HFF-Myc (cell line): ENCODE measurements at regions not wholly inside any gene's neighbourhood (a gene's known extent, or its start where the extent isn't known, plus 50 kb on each side); places are given as distances from the start of the nearest gene placed in this dataset.
"Not testable (repeated sequence)": the region's sequence is repeated elsewhere in the genome, so short reads cannot be mapped to it uniquely, and the experiment has no call there.

Source experiments
- DNase-seq: peaks from one replicate; pipeline ENCODE4 v3.0.0-alpha.2; 2011; ENCODE audit warnings: low read depth; ENCODE audit errors: extremely low read depth
- H3K4me3 ChIP-seq: replicated peaks from 2 replicates; pipeline ENCODE4 v1.5.1; 2011; ENCODE audit warnings: low read depth, mild to moderate bottlenecking, control low read depth, low read length
- TF ChIP-seq, protein P1 (sequence below): IDR thresholded peaks from 2 replicates; pipeline ENCODE4 v1.5.1; 2012; ENCODE audit warnings: mild to moderate bottlenecking, low read depth, low read length, control low read depth; ENCODE audit errors: missing control alignments

DNA sequence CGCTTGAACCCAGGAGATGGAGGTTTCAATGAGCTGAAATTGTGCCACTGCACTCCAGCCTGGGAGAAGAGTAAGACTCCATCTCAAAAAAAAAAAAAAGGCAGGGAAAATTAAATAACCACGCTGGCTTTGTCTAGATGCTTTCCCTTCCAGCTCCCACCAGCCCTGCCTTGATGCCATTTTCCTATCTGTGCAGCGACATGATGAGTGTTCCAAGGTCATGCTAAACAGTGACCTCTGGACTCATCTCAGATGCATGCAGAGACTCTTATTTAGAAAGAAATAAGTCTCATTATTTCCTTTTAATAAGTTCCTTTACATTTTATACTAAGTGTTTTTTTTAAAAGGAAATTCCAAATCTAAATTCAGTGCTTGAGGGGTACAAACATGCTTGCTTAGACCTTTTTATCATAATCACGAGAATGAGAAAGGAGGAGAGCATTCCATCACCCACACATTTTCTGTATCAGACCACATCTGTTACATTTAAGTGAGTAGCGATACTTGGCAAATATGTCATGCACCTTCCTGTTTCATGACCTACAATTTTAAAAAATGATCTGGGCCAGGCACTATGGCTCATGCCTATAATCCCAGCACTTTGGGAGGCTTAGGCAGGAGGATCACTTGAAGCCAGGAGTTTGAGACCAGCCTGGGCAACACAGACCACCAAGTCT lies 101.1 kb upstream of the RREB1 start:
- H3K4me3 ChIP-seq, result no peak overlapping the region
- TF ChIP-seq, protein P1, sequence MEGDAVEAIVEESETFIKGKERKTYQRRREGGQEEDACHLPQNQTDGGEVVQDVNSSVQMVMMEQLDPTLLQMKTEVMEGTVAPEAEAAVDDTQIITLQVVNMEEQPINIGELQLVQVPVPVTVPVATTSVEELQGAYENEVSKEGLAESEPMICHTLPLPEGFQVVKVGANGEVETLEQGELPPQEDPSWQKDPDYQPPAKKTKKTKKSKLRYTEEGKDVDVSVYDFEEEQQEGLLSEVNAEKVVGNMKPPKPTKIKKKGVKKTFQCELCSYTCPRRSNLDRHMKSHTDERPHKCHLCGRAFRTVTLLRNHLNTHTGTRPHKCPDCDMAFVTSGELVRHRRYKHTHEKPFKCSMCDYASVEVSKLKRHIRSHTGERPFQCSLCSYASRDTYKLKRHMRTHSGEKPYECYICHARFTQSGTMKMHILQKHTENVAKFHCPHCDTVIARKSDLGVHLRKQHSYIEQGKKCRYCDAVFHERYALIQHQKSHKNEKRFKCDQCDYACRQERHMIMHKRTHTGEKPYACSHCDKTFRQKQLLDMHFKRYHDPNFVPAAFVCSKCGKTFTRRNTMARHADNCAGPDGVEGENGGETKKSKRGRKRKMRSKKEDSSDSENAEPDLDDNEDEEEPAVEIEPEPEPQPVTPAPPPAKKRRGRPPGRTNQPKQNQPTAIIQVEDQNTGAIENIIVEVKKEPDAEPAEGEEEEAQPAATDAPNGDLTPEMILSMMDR, result no peak
- no peak for DNase-seq

DNA sequence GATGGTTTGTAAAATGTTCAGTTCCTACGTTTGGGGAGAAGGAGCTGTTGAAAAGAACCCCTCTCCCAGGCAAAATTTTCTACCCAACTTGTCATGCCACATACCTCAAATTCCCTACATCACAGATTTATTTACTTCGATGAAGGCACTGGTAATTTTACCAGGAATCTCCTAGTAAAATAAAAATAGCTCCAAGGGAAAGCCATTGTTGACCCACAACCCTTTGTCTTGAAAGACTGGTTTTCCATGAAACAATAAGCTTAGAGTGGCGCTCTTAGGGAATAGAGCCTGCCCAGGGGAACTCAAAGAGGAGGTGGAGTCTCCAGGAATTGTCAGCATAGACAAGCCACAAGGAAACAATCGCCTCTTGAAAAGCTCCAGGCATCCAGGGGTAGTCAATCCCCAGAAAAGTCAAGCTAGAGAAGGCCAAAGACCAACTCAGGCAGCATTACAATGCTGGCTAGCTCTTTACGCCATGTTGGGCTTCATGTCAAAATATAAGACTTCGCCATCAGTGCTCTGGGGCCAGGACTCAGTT lies 99.2 kb upstream of the RREB1 start:
- TF ChIP-seq, protein P1, result no peak
- no peak overlapping the region for H3K4me3 ChIP-seq
- no peak for DNase-seq

DNA sequence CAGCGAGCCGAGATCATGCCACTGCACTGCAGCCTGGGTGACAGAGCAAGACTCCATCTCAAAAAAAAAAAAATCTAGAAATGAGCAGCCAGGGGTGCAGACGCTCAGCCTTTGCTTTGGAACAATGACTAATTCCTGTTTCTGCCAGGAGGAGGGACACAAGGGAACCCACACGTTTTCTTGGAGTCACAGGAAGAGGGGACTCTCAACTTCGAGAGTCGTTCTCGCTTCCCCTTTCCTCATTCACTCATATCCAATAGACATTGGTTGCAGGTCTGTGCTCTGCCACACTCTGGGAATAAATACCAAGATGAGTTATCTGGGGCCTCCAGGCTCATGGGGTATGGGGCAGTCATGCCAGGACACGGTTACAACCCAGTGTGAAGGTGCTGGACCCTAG lies 91.5 kb upstream of the RREB1 start:
- TF ChIP-seq, protein P1, result no peak
- H3K4me3 ChIP-seq, result no peak overlapping the region
- no peak for DNase-seq

DNA sequence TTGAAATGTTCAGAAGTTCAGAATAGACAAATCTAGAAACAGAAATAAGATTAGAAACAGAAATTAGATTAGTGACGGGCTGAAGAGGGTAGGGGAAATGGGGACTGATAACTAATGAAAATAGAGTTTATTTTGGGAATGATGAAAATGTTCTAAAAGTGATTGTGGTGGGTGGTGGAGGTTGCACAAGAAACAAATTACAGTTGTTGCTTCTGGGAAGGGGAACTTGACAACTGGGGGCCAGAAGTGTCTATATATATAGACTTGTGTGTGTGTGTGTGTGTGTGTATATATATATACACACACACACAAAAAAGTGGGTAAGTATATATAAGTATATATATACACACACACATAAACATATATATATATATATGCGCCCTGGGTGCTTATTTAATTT lies 86.5 kb upstream of the RREB1 start:
- H3K4me3 ChIP-seq, result no peak overlapping the region
- TF ChIP-seq, protein P1, result no peak
- no peak for DNase-seq

DNA sequence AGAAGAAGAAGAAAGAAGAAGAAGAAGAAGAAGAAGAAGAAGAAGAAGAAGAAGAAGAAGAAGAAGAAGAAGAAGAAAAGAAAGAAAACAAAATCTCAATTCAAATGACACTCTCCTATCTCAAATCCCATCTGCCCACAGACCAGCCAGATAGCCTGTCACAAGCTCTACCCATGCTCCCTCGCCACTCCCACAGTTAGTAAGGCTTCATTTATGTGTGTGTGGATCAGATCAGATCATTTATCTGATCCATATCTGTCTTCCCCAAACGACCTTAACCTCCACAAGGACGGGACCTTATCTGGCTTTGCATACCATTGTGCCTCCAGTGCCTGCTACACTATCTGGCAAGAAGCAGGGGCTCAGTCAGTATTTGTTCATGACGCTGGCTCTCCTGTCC lies 81.9 kb upstream of the RREB1 start:
- DNase-seq, result no peak
- H3K4me3 ChIP-seq, result no peak overlapping the region
- TF ChIP-seq, protein P1, result no peak

DNA sequence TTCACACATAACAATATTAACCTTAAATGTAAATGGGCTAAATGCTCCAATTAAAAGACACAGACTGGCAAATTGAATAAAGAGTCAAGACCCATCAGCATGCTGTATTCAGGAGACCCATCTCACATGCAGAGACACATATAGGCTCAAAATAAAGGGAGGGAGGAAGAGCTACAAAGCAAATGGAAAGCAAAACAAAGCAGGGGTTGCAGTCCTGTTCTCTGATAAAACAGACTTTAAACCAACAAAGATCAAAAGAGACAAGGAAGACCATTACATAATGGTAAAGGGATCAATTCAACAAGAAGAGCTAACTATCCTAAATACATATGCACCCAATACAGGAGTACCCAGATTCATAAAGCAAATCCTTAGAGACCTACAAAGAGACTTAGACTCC lies 78.8 kb upstream of the RREB1 start:
- not testable (repeated sequence) for H3K4me3 ChIP-seq, DNase-seq

DNA sequence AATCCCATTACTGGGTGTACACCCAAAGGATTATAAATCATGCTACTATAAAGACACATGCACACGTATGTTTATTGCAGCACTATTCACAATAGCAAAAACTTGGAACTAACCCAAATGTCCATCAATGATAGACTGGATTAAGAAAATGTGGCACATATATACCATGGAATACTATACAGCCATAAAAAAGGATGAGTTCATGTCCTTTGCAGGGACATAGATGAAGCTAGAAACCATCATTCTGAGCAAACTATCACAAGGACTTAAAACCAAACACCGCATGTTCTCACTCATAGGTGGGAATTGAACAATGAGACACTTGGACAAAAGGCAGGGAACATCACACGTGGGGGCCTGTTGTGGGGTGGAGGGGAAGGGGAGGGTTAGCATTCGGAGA lies 76.8 kb upstream of the RREB1 start:
- not testable (repeated sequence) for DNase-seq, H3K4me3 ChIP-seq

DNA sequence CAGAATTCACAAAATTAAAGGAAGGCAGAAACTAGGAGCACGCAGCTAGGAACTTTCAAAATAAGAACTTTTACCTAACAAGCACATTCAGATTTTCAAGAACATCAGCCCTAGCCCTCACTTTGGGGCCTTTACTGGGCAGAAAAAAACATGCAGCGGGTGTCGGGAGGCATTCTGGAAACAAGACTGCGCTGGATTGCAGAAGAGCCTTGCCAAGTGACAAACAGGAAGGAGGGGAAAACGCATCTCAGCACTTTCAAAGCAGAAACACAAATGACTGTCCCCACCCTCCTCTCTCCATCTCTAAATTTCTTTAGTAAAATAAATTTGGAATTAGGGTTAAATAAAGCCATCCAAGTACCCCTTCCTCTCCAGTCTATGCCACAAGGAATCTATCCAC lies 74.6 kb upstream of the RREB1 start:
- no peak for DNase-seq
- TF ChIP-seq, protein P1, result no peak
- no peak overlapping the region for H3K4me3 ChIP-seq
